PC-3 (cell line): ENCODE measurements at regions not wholly inside any gene's neighbourhood (a gene's known extent, or its start where the extent isn't known, plus 50 kb on each side); places are given as distances from the start of the nearest gene placed in this dataset.

Experiments used
- ATAC-seq: fragments of 200-7000 bp; cut with Tn5 transposase; 2 replicates; pipeline ENCODE4 v1.9.1; 2020; ENCODE audit warnings: mild to moderate bottlenecking, moderate library complexity
- BruUV-seq: library from RNA; stranded (reverse); fragments of 400-500 nt; replicated peaks from 2 replicates; lab custom pipeline; 2021; lab: Mats Ljungman, UMichigan
- CTCF ChIA-PET: fragments of 300-600 bp; sonication (Branson Sonifier 250); formaldehyde crosslinking; loops from one replicate; lab custom pipeline; 2022; ENCODE audit warnings: antibody characterized with exemption; lab: Charles Lee
- POLR2A ChIA-PET: fragments of 300-600 bp; sonication (Branson Sonifier 250); formaldehyde crosslinking; loops from one replicate; lab custom pipeline; 2022; ENCODE audit warnings: antibody characterized with exemption; ENCODE audit not compliant: unreplicated experiment; lab: Charles Lee
- DNase-seq: peaks from one replicate; pipeline ENCODE4 v3.0.0-alpha.2; 2015
- H2AFZ ChIP-seq: fragments of 300-600 bp; sonication (generic); 2 replicates; pipeline ENCODE4 v1.6.0; 2016; ENCODE audit warnings: antibody characterized with exemption, low read length
- H3F3A ChIP-seq: fragments of 300-600 bp; sonication (generic); one replicate; pipeline ENCODE4 v1.6.0; 2017; ENCODE audit warnings: antibody characterized with exemption, low read length, control low read depth, mild to moderate bottlenecking; ENCODE audit not compliant: unreplicated experiment
- H3K27ac ChIP-seq: fragments of 300-600 bp; sonication (generic); 2 replicates; pipeline ENCODE4 v1.5.1; 2016; ENCODE audit warnings: mild to moderate bottlenecking, low read length
- H3K27me3 ChIP-seq: fragments of 300-600 bp; sonication (generic); 2 replicates; pipeline ENCODE4 v1.6.1; 2016; ENCODE audit warnings: low read length, mixed read lengths
- H3K36me3 ChIP-seq: fragments of 300-600 bp; sonication (generic); 2 replicates; pipeline ENCODE4 v1.6.1; 2016; ENCODE audit warnings: low read depth, mixed run types, low read length, mixed read lengths
- H3K4me1 ChIP-seq: fragments of 300-600 bp; sonication (generic); 2 replicates; pipeline ENCODE4 v1.5.1; 2016; ENCODE audit warnings: low read length; ENCODE audit not compliant: insufficient read depth
- H3K4me2 ChIP-seq: fragments of 300-600 bp; sonication (generic); 2 replicates; pipeline ENCODE4 v1.6.0; 2016; ENCODE audit warnings: low read length
- H3K4me3 ChIP-seq: fragments of 300-600 bp; sonication (generic); 2 replicates; pipeline ENCODE4 v1.5.1; 2016; ENCODE audit warnings: mild to moderate bottlenecking, low read length, mixed read lengths
- H3K79me2 ChIP-seq: fragments of 300-600 bp; sonication (generic); 2 replicates; pipeline ENCODE4 v1.6.1; 2017; ENCODE audit warnings: low read length, mixed read lengths
- H3K9ac ChIP-seq: fragments of 300-600 bp; sonication (generic); 2 replicates; pipeline ENCODE4 v1.6.0; 2016; ENCODE audit warnings: mild to moderate bottlenecking, low read length
- H3K9me2 ChIP-seq: fragments of 300-600 bp; sonication (generic); replicated peaks from 2 replicates; pipeline ENCODE4 v1.6.1; 2016; ENCODE audit warnings: mixed run types, low read length, mixed read lengths
- H3K9me3 ChIP-seq: fragments of 300-600 bp; sonication (generic); 2 replicates; pipeline ENCODE4 v1.6.1; 2016; ENCODE audit warnings: low read length, mixed read lengths
- H4K20me1 ChIP-seq: fragments of 300-600 bp; sonication (generic); 2 replicates; pipeline ENCODE4 v1.6.1; 2016; ENCODE audit warnings: low read length, mixed read lengths
- CTCF ChIP-seq: fragments of 300-600 bp; sonication (generic); conservative IDR thresholded peaks from 2 replicates; pipeline ENCODE4 v1.5.1; 2017; ENCODE audit warnings: antibody characterized with exemption, low read depth, mild to moderate bottlenecking, low read length
- EZH2 ChIP-seq: fragments of 300-600 bp; sonication (generic); IDR thresholded peaks from one replicate; pipeline ENCODE4 v1.6.1; 2017; ENCODE audit warnings: antibody characterized with exemption, mild to moderate bottlenecking, low read length; ENCODE audit not compliant: unreplicated experiment
- EZH2phosphoT487 ChIP-seq: fragments of 300-600 bp; sonication (generic); IDR thresholded peaks from 2 replicates; pipeline ENCODE4 v1.6.1; 2018; ENCODE audit warnings: mild to moderate bottlenecking, antibody characterized with exemption, low read length, borderline replicate concordance
- intact Hi-C: fragments of 100-400 bp; cut with micrococcal nuclease; formaldehyde crosslinking; loops from 2 replicates; pipeline ENCODE4 v1.9.0; 2023

GRCh38 chrX:45749375-45749774 is 548.7 kb upstream of the DIPK2B start:
- intact Hi-C loops, result loop anchor here (1.0 to 2.0 kb wide), 3 partner anchors 39 to 427 kb away; no protein-coding TSS in a partner anchor
- no peaks in the 10 kb centered on the region for H3K9me3 ChIP-seq
- no peaks in the 10 kb centered on the region for H3K9me2 ChIP-seq
- TF ChIP-seq EZH2 (no peak), CTCF (peak; percentile 64; the same call in 1 of the 2 replicates)
- ChIA-PET CTCF (interaction anchor here (0.6 to 1.0 kb wide), 2 partner anchors 234 to 427 kb away, joined by 3 to 5 read pairs; no protein-coding TSS in a partner anchor), POLR2A (interaction anchor here (0.5 kb wide), 1 partner anchor 282 kb away, joined by 3 read pairs; no protein-coding TSS in a partner anchor)
- ATAC-seq (peak; percentile 14), DNase-seq (peak; percentile 60)
- no TSS peak for BruUV-seq
- H3K79me2 ChIP-seq, result peaks cover 82% of the 10 kb centered on the region
- H3K4me1 ChIP-seq, result peaks cover 95% of the 10 kb centered on the region
- no peak overlapping the region for H3K4me3 ChIP-seq
- H3K9ac ChIP-seq, result peak overlapping the region; percentile 40; the same call in 1 of the 2 replicates
- H3F3A ChIP-seq, result peaks cover 52% of the 10 kb centered on the region
- no peak overlapping the region for H2AFZ ChIP-seq
- H3K27me3 ChIP-seq, result no peaks in the 10 kb centered on the region
- peaks cover 95% of the 10 kb centered on the region for H3K36me3 ChIP-seq
- H4K20me1 ChIP-seq, result no peaks in the 10 kb centered on the region
- H3K4me2 ChIP-seq, result peak overlapping the region; percentile 50; the same call in 1 of the 2 replicates
- peak overlapping the region; percentile 77 for H3K27ac ChIP-seq

GRCh38 chrX:45748369-45748774 is 547.7 kb upstream of the DIPK2B start:
- Histone ChIP-seq H3K9me3 (no peaks in the 10 kb centered on the region), H3K4me1 (peaks cover 88% of the 10 kb centered on the region), H3F3A (peaks cover 60% of the 10 kb centered on the region), H3K9me2 (no peaks in the 10 kb centered on the region), H3K4me2 (peak overlapping the region; percentile 47), H3K36me3 (peaks cover 90% of the 10 kb centered on the region), H2AFZ (no peak overlapping the region), H3K79me2 (peaks cover 72% of the 10 kb centered on the region), H3K4me3 (no peak overlapping the region), H4K20me1 (no peaks in the 10 kb centered on the region), H3K27ac (peak overlapping the region; percentile 77), H3K27me3 (no peaks in the 10 kb centered on the region), H3K9ac (peak overlapping the region; percentile 40)
- ATAC-seq, result no peak; the same call in 1 of the 2 replicates
- BruUV-seq, result no TSS peak
- TF ChIP-seq CTCF, result no peak
- TF ChIP-seq EZH2, result no peak
- TF ChIP-seq EZH2phosphoT487, result no peak
- CTCF ChIA-PET, result no interaction called here
- POLR2A ChIA-PET, result interaction anchor here (0.6 kb wide), 1 partner anchor 872 kb away, joined by 3 read pairs; no protein-coding TSS in a partner anchor
- intact Hi-C loops, result loop anchor here (2.0 kb wide), 2 partner anchors 38 to 426 kb away; no protein-coding TSS in a partner anchor
- DNase-seq, result no peak

DNA sequence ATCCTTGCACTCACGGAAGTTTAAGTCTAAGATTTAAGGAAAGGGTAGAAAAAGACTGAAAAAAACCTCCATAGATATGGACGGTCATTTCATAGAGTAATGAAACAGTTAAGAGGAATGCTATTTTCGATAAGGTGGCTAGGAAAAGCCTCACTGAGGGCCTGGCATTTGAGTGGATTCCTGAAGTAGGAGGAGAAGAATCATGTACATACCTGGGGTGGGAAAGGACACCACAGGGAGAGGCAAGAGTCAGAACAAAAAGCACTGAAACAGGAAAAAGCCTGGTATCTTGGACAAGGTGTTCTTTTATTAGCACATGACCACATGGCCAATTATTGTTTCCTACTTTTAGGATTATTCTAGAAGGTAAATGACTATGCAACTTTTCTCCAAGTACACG is 547.2 kb upstream of the DIPK2B start:
- no TSS peak for BruUV-seq
- no peak overlapping the region for H3K4me3 ChIP-seq
- H3K27ac ChIP-seq, result peak overlapping the region; percentile 77
- ATAC-seq, result no peak
- peak overlapping the region; percentile 40 for H3K9ac ChIP-seq
- CTCF ChIA-PET, result no interaction called here
- H2AFZ ChIP-seq, result no peak overlapping the region
- intact Hi-C loops, result loop anchor here (2.0 kb wide), 2 partner anchors 37 to 425 kb away; no protein-coding TSS in a partner anchor
- peaks cover 60% of the 10 kb centered on the region for H3F3A ChIP-seq
- peaks cover 85% of the 10 kb centered on the region for H3K36me3 ChIP-seq
- POLR2A ChIA-PET, result interaction anchor here (0.6 kb wide), 1 partner anchor 872 kb away, joined by 3 read pairs; no protein-coding TSS in a partner anchor
- H3K9me3 ChIP-seq, result no peaks in the 10 kb centered on the region
- H3K4me2 ChIP-seq, result peak overlapping the region; percentile 47; the same call in 1 of the 2 replicates
- no peaks in the 10 kb centered on the region for H3K27me3 ChIP-seq
- no peaks in the 10 kb centered on the region for H3K9me2 ChIP-seq
- no peaks in the 10 kb centered on the region for H4K20me1 ChIP-seq
- TF ChIP-seq CTCF (no peak), EZH2 (no peak), EZH2phosphoT487 (no peak)
- H3K79me2 ChIP-seq, result peaks cover 68% of the 10 kb centered on the region
- peaks cover 83% of the 10 kb centered on the region for H3K4me1 ChIP-seq
- DNase-seq, result peak; percentile 7
